DMS153 treated with DMSO at 0.1 percent for 48 hours (cell line): ENCODE measurements at regions not wholly inside any gene's neighbourhood (a gene's known extent, or its start where the extent isn't known, plus 50 kb on each side); places are given as distances from the start of the nearest gene placed in this dataset.

Experiments used
- DNase-seq: peaks from one replicate; lab custom pipeline; 2025; ENCODE audit not compliant: unreplicated experiment; lab: John Stamatoyannopoulos, UW

- no peak for DNase-seq
These were observed 234.7 kb downstream of the OR13H1 start for GRCh38 chrX:131778269-131779218.

- no peak for DNase-seq
These were observed 235.4 kb downstream of the OR13H1 start for GRCh38 chrX:131779306-131779705.

- no peak for DNase-seq
These were observed 235.9 kb downstream of the OR13H1 start for GRCh38 chrX:131779741-131780140.

GRCh38 chrX:131782646-131783045 is 238.8 kb downstream of the OR13H1 start:
- no peak for DNase-seq

- DNase-seq: no peak
These were observed 239.4 kb upstream of the STK26 start for GRCh38 chrX:131783555-131784308.

GRCh38 chrX:131789664-131790063 is 233.4 kb upstream of the STK26 start:
- DNase-seq: no peak

- DNase-seq: no peak
These were observed 231.3 kb upstream of the STK26 start for GRCh38 chrX:131791608-131792355.

- no peak for DNase-seq
These were observed 230.7 kb upstream of the STK26 start for GRCh38 chrX:131792356-131792749.

- DNase-seq: no peak
These were observed 230.2 kb upstream of the STK26 start for GRCh38 chrX:131792789-131793462.

GRCh38 chrX:131795442-131796229 is 227.5 kb upstream of the STK26 start:
- no peak for DNase-seq

GRCh38 chrX:131801066-131801465 is 222.0 kb upstream of the STK26 start:
- no peak for DNase-seq

- no peak for DNase-seq
These were observed 221.2 kb upstream of the STK26 start for GRCh38 chrX:131801911-131802310.

GRCh38 chrX:131802836-131803626 is 220.1 kb upstream of the STK26 start:
- no peak for DNase-seq

- no peak for DNase-seq
These were observed 210.0 kb upstream of the STK26 start for GRCh38 chrX:131812847-131813825.

- no peak for DNase-seq
These were observed 206.5 kb upstream of the STK26 start for GRCh38 chrX:131816551-131817136.

GRCh38 chrX:131818297-131818936 is 204.7 kb upstream of the STK26 start:
- no peak for DNase-seq

GRCh38 chrX:131821945-131822622 is 201.0 kb upstream of the STK26 start:
- no peak for DNase-seq
